ENCODE measurements at regions not wholly inside any gene's neighbourhood (a gene's known extent, or its start where the extent isn't known, plus 50 kb on each side); places are given as distances from the start of the nearest gene placed in this dataset.
"Not testable (repeated sequence)": the region's sequence is repeated elsewhere in the genome, so short reads cannot be mapped to it uniquely, and the experiment has no call there.

GRCh38 chr10:78096486-78096885 is 62.8 kb downstream of the RPS24 start:
- not testable (repeated sequence) for DNase-seq (ENCODE audit: low read depth)

GRCh38 chr10:78102593-78102992 is 68.9 kb downstream of the RPS24 start:
- DNase-seq (ENCODE audit: low read depth), result not testable (repeated sequence)

GRCh38 chr10:78109210-78109609 is 75.5 kb downstream of the RPS24 start:
- DNase-seq (ENCODE audit: low read depth), result no peak

GRCh38 chr10:78115135-78115853 is 81.6 kb downstream of the RPS24 start:
- no peak for DNase-seq (ENCODE audit: low read depth)

- DNase-seq (ENCODE audit: low read depth), result no peak
Observed at GRCh38 chr10:78116361-78116760, 82.7 kb downstream of the RPS24 start.

GRCh38 chr10:78118591-78118990 is 84.9 kb downstream of the RPS24 start:
- DNase-seq (ENCODE audit: low read depth), result no peak

GRCh38 chr10:78121801-78122200 is 88.1 kb downstream of the RPS24 start:
- no peak for DNase-seq (ENCODE audit: low read depth)

GRCh38 chr10:78124167-78124566 is 90.5 kb downstream of the RPS24 start:
- DNase-seq (ENCODE audit: low read depth), result no peak

- DNase-seq (ENCODE audit: low read depth), result no peak
Observed at GRCh38 chr10:78129211-78129610, 95.5 kb downstream of the RPS24 start.

GRCh38 chr10:78130966-78131710 is 97.5 kb downstream of the RPS24 start:
- no peak for DNase-seq (ENCODE audit: low read depth)

GRCh38 chr10:78134773-78135306 is 101.2 kb downstream of the RPS24 start:
- DNase-seq (ENCODE audit: low read depth), result no peak

GRCh38 chr10:78137147-78137546 is 103.5 kb downstream of the RPS24 start:
- no peak for DNase-seq (ENCODE audit: low read depth)

GRCh38 chr10:78139341-78139740 is 105.7 kb downstream of the RPS24 start:
- DNase-seq (ENCODE audit: low read depth), result no peak

GRCh38 chr10:78140066-78140630 is 106.5 kb downstream of the RPS24 start:
- no peak for DNase-seq (ENCODE audit: low read depth)

GRCh38 chr10:78143576-78143975 is 109.9 kb downstream of the RPS24 start:
- DNase-seq (ENCODE audit: low read depth), result no peak

GRCh38 chr10:78146200-78146599 is 112.5 kb downstream of the RPS24 start:
- no peak for DNase-seq (ENCODE audit: low read depth)

GRCh38 chr10:78147202-78147601 is 113.5 kb downstream of the RPS24 start:
- no peak for DNase-seq (ENCODE audit: low read depth)

GRCh38 chr10:78148216-78148960 is 114.7 kb downstream of the RPS24 start:
- no peak for DNase-seq (ENCODE audit: low read depth)

GRCh38 chr10:78148961-78149612 is 115.4 kb downstream of the RPS24 start:
- DNase-seq (ENCODE audit: low read depth), result no peak

- no peak for DNase-seq (ENCODE audit: low read depth)
Observed at GRCh38 chr10:78150756-78151155, 117.1 kb downstream of the RPS24 start.

GRCh38 chr10:78155722-78156121 is 122.1 kb downstream of the RPS24 start:
- no peak for DNase-seq (ENCODE audit: low read depth)

GRCh38 chr10:78160591-78160990 is 126.9 kb downstream of the RPS24 start:
- DNase-seq (ENCODE audit: low read depth), result no peak

Data from activated gamma-delta T cell treated with anti-CD3 and anti-CD28 coated beads, Interleukin-2, amount 50 U/mL, for 16 hours (primary cell).